SK-N-MC (cell line): ENCODE measurements at regions not wholly inside any gene's neighbourhood (a gene's known extent, or its start where the extent isn't known, plus 50 kb on each side); places are given as distances from the start of the nearest gene placed in this dataset.

Experiments
- DNase-seq: peaks from one replicate; pipeline ENCODE4 v3.0.0-alpha.2; 2011; ENCODE audit warnings: low read depth, low spot score
- H3K27ac ChIP-seq: fragments of 200-600 bp; sonication (generic); 2 replicates; pipeline ENCODE4 v1.5.1; 2016; ENCODE audit warnings: mixed run types
- H3K36me3 ChIP-seq: fragments of 200-600 bp; sonication (generic); 2 replicates; pipeline ENCODE4 v1.6.1; 2017; ENCODE audit warnings: antibody characterized with exemption, low read length, mixed read lengths; ENCODE audit not compliant: insufficient read depth
- H3K4me3 ChIP-seq: fragments of 200-600 bp; sonication (generic); 2 replicates; pipeline ENCODE4 v1.5.1; 2016
- H3K9ac ChIP-seq: fragments of 200-600 bp; sonication (generic); 2 replicates; pipeline ENCODE4 v1.8.0; 2017; ENCODE audit warnings: mixed run types, mixed read lengths; ENCODE audit not compliant: insufficient read length
- H3K9me3 ChIP-seq: fragments of 200-600 bp; sonication (generic); 2 replicates; pipeline ENCODE4 v1.6.1; 2017; ENCODE audit warnings: low read depth, mild to moderate bottlenecking, antibody characterized with exemption, low read length, moderate library complexity, mixed read lengths
- EZH2 ChIP-seq: fragments of 200-600 bp; sonication (generic); IDR thresholded peaks from one replicate; pipeline ENCODE4 v1.6.1; 2017; ENCODE audit warnings: antibody characterized with exemption
- FOXP2 ChIP-seq: optimal IDR thresholded peaks from 2 replicates; pipeline ENCODE3; 2011; ENCODE audit warnings: mild to moderate bottlenecking, moderate library complexity; ENCODE audit not compliant: insufficient read depth; ENCODE audit errors: extremely low read length, control extremely low read depth
- POLR2AphosphoS5 ChIP-seq: IDR thresholded peaks from 2 replicates; pipeline ENCODE4 v1.6.1; 2012; ENCODE audit warnings: mild to moderate bottlenecking, low read depth, low read length, borderline replicate concordance

- no peaks in the 10 kb centered on the region for H3K9me3 ChIP-seq
- H3K4me3 ChIP-seq, result no peak overlapping the region
- no peak for TF ChIP-seq EZH2
- TF ChIP-seq FOXP2, result no peak
- no peak for TF ChIP-seq POLR2AphosphoS5
- no peak overlapping the region for H3K9ac ChIP-seq
- H3K36me3 ChIP-seq, result no peaks in the 10 kb centered on the region
- no peak for DNase-seq
- no peak overlapping the region for H3K27ac ChIP-seq
These were observed 142.5 kb upstream of the PKN2 start for GRCh38 chr1:88541596-88541995.

GRCh38 chr1:88544195-88544594, 139.9 kb upstream of the PKN2 start:
- TF ChIP-seq EZH2 (no peak), POLR2AphosphoS5 (no peak), FOXP2 (no peak)
- Histone ChIP-seq H3K36me3 (no peaks in the 10 kb centered on the region), H3K9ac (no peak overlapping the region), H3K27ac (no peak overlapping the region), H3K4me3 (no peak overlapping the region), H3K9me3 (no peaks in the 10 kb centered on the region)
- DNase-seq, result no peak

GRCh38 chr1:88549536-88549935, 134.5 kb upstream of the PKN2 start:
- peak overlapping the region; percentile 43 for H3K4me3 ChIP-seq
- no peak overlapping the region for H3K9ac ChIP-seq
- no peak for TF ChIP-seq POLR2AphosphoS5
- peak; percentile 30 for DNase-seq
- no peaks in the 10 kb centered on the region for H3K36me3 ChIP-seq
- H3K9me3 ChIP-seq, result no peaks in the 10 kb centered on the region
- H3K27ac ChIP-seq, result no peak overlapping the region

- no peak for DNase-seq
- no peak for TF ChIP-seq FOXP2
- no peak for TF ChIP-seq EZH2
- no peak for TF ChIP-seq POLR2AphosphoS5
- H3K36me3 ChIP-seq, result no peaks in the 10 kb centered on the region
- no peak overlapping the region for H3K4me3 ChIP-seq
- H3K9me3 ChIP-seq, result no peaks in the 10 kb centered on the region
- H3K9ac ChIP-seq, result no peak overlapping the region
- H3K27ac ChIP-seq, result no peak overlapping the region
These were observed 131.8 kb upstream of the PKN2 start for GRCh38 chr1:88552226-88552625.

- Histone ChIP-seq H3K27ac (peak overlapping the region; percentile 44), H3K4me3 (no peak overlapping the region; the same call in 1 of the 2 replicates), H3K9ac (no peak overlapping the region), H3K36me3 (no peaks in the 10 kb centered on the region), H3K9me3 (no peaks in the 10 kb centered on the region)
- DNase-seq, result no peak
- no peak for TF ChIP-seq POLR2AphosphoS5
- TF ChIP-seq FOXP2, result no peak
- TF ChIP-seq EZH2, result no peak
These were observed 127.1 kb upstream of the PKN2 start for GRCh38 chr1:88557014-88557413.

- no peak for DNase-seq
- Histone ChIP-seq H3K4me3 (no peak overlapping the region), H3K9ac (no peak overlapping the region), H3K27ac (no peak overlapping the region), H3K9me3 (no peaks in the 10 kb centered on the region), H3K36me3 (no peaks in the 10 kb centered on the region)
- TF ChIP-seq FOXP2 (no peak), EZH2 (no peak), POLR2AphosphoS5 (no peak)
These were observed 123.5 kb upstream of the PKN2 start for GRCh38 chr1:88560621-88561020.

GRCh38 chr1:88562991-88563390, 121.1 kb upstream of the PKN2 start:
- H3K9ac ChIP-seq, result no peak overlapping the region
- H3K27ac ChIP-seq, result no peak overlapping the region
- DNase-seq, result no peak
- H3K9me3 ChIP-seq, result no peaks in the 10 kb centered on the region
- no peaks in the 10 kb centered on the region for H3K36me3 ChIP-seq
- no peak for TF ChIP-seq POLR2AphosphoS5
- no peak for TF ChIP-seq FOXP2
- TF ChIP-seq EZH2, result no peak
- no peak overlapping the region for H3K4me3 ChIP-seq

GRCh38 chr1:88566615-88567387, 117.3 kb upstream of the PKN2 start:
- TF ChIP-seq EZH2, result no peak
- no peak for TF ChIP-seq POLR2AphosphoS5
- no peak for TF ChIP-seq FOXP2
- Histone ChIP-seq H3K9me3 (no peaks in the 10 kb centered on the region), H3K27ac (no peak overlapping the region), H3K36me3 (no peaks in the 10 kb centered on the region), H3K9ac (no peak overlapping the region), H3K4me3 (no peak overlapping the region)
- no peak for DNase-seq

- H3K36me3 ChIP-seq, result no peaks in the 10 kb centered on the region
- DNase-seq, result no peak
- TF ChIP-seq EZH2, result no peak
- no peak for TF ChIP-seq POLR2AphosphoS5
- TF ChIP-seq FOXP2, result no peak
- H3K4me3 ChIP-seq, result no peak overlapping the region
- no peak overlapping the region for H3K9ac ChIP-seq
- H3K9me3 ChIP-seq, result no peaks in the 10 kb centered on the region
- H3K27ac ChIP-seq, result no peak overlapping the region
These were observed 112.6 kb upstream of the PKN2 start for GRCh38 chr1:88571506-88571905.
